ENCODE measurements at regions not wholly inside any gene's neighbourhood (a gene's known extent, or its start where the extent isn't known, plus 50 kb on each side); places are given as distances from the start of the nearest gene placed in this dataset.

DNA sequence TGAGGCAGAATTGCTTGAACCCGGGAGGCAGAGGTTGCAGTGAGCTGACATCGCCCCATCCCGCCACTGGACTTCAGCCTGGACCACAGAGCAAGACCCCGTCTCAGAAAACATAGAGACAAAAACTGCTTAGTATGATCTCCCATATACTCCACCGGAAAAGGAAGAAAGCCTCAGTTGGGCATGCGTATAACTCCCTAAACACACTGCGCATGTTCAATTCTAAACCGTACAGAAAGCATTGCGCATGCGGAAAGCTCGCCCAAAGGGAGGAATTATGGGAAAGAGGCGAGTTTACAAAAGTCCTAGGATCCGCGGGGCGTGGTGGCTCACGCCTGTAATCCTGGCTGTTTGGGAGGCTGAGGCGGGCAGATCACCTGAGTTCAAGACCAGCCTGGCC lies 312.7 kb upstream of the ERCC4 start:
- no peak overlapping the region for H2AFZ ChIP-seq (ENCODE audit: low read length)
- no peak overlapping the region for H3K4me3 ChIP-seq (ENCODE audit: low read depth, low read length, poor library complexity, severe bottlenecking)
- TF ChIP-seq, protein P1, sequence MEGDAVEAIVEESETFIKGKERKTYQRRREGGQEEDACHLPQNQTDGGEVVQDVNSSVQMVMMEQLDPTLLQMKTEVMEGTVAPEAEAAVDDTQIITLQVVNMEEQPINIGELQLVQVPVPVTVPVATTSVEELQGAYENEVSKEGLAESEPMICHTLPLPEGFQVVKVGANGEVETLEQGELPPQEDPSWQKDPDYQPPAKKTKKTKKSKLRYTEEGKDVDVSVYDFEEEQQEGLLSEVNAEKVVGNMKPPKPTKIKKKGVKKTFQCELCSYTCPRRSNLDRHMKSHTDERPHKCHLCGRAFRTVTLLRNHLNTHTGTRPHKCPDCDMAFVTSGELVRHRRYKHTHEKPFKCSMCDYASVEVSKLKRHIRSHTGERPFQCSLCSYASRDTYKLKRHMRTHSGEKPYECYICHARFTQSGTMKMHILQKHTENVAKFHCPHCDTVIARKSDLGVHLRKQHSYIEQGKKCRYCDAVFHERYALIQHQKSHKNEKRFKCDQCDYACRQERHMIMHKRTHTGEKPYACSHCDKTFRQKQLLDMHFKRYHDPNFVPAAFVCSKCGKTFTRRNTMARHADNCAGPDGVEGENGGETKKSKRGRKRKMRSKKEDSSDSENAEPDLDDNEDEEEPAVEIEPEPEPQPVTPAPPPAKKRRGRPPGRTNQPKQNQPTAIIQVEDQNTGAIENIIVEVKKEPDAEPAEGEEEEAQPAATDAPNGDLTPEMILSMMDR (conservative IDR thresholded peaks at IDR 0.05; ENCODE audit: low read length): no peak
- no peak for TF ChIP-seq EZH2phosphoT487 (IDR thresholded peaks at IDR 0.05; ENCODE audit: borderline replicate concordance, low read depth, low read length)
- no peak overlapping the region for H3K27ac ChIP-seq (ENCODE audit: low read depth, low read length, poor library complexity, severe bottlenecking)
- DNase-seq (ENCODE audit: low spot score): no peak
- no peaks in the 10 kb centered on the region for H3K36me3 ChIP-seq (ENCODE audit: insufficient read depth, low read length)
- no peaks in the 10 kb centered on the region for H4K20me1 ChIP-seq (ENCODE audit: insufficient read depth, low read length)
- ChIA-PET CTCF (ENCODE audit: unreplicated experiment) (no interaction called here), POLR2A (no interaction called here)
- BruUV-seq (replicated peaks): no TSS peak
- no peaks in the 10 kb centered on the region for H3K9me3 ChIP-seq (ENCODE audit: low read length)
- H3K4me1 ChIP-seq (ENCODE audit: insufficient read depth, low read length, poor library complexity, severe bottlenecking): no peaks in the 10 kb centered on the region
- H3K9me2 ChIP-seq (ENCODE audit: insufficient read depth, low read length): no peaks in the 10 kb centered on the region
- H3K79me2 ChIP-seq (ENCODE audit: insufficient read depth, low read depth, low read length): no peaks in the 10 kb centered on the region
- intact Hi-C loops (cut with micrococcal nuclease; ENCODE audit: unreplicated experiment): no loop called here
- H3K4me2 ChIP-seq (ENCODE audit: low read length): no peak overlapping the region

DNA sequence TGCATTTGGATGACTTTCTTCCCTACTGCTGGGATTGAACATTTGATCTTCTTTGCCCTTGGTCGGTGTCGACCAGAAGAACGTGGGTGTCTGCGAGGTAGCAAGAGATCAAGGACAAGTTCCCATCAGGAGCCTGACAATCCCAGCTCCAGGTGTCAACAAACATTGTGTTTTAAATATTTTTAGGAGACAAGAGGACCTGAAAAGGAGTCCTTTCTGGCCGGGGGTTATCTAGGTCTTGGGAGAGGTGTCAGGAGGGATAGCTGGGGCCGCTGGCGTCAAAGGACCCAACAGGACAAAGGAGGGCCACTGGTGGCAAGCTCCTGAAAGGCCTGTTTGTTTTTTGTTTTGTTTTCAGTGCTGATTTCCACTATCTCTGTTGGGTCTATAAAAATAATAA lies 308.4 kb upstream of the ERCC4 start:
- H4K20me1 ChIP-seq (ENCODE audit: insufficient read depth, low read length): no peaks in the 10 kb centered on the region
- intact Hi-C loops (cut with micrococcal nuclease; ENCODE audit: unreplicated experiment): no loop called here
- H3K79me2 ChIP-seq (ENCODE audit: insufficient read depth, low read depth, low read length): no peaks in the 10 kb centered on the region
- no peaks in the 10 kb centered on the region for H3K36me3 ChIP-seq (ENCODE audit: insufficient read depth, low read length)
- no peak for TF ChIP-seq EZH2phosphoT487 (IDR thresholded peaks at IDR 0.05; ENCODE audit: borderline replicate concordance, low read depth, low read length)
- TF ChIP-seq, protein P1 (conservative IDR thresholded peaks at IDR 0.05; ENCODE audit: low read length): no peak
- no peaks in the 10 kb centered on the region for H3K9me2 ChIP-seq (ENCODE audit: insufficient read depth, low read length)
- no peaks in the 10 kb centered on the region for H3K4me1 ChIP-seq (ENCODE audit: insufficient read depth, low read length, poor library complexity, severe bottlenecking)
- H3K4me3 ChIP-seq (ENCODE audit: low read depth, low read length, poor library complexity, severe bottlenecking): no peak overlapping the region
- H3K9me3 ChIP-seq (ENCODE audit: low read length): no peaks in the 10 kb centered on the region
- ChIA-PET POLR2A (no interaction called here), CTCF (ENCODE audit: unreplicated experiment) (no interaction called here)
- H3K4me2 ChIP-seq (ENCODE audit: low read length): no peak overlapping the region
- DNase-seq (ENCODE audit: low spot score): no peak
- no peak overlapping the region for H3K27ac ChIP-seq (ENCODE audit: low read depth, low read length, poor library complexity, severe bottlenecking)
- no TSS peak for BruUV-seq (replicated peaks)
- H2AFZ ChIP-seq (ENCODE audit: low read length): no peak overlapping the region

DNA sequence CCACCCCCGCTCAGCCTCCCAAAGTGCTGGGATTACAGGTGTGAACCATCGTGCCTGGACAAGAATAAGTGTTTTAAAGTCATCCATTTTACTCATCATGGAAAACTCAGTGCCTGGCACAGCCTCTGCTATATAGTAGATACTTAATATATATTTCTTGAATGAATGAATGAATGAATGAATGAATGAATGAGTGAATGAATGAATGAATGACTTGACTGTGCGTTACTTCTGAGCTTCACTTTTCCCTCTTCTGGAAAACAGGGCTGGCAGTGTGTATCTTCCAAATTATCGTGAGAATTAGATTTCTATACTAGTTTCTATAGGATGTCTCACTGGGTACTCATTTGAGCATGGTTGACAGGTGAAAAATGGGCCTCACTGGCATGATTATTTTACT lies 307.3 kb upstream of the ERCC4 start:
- H3K9me3 ChIP-seq (ENCODE audit: low read length): no peaks in the 10 kb centered on the region
- H4K20me1 ChIP-seq (ENCODE audit: insufficient read depth, low read length): no peaks in the 10 kb centered on the region
- no peak overlapping the region for H3K27ac ChIP-seq (ENCODE audit: low read depth, low read length, poor library complexity, severe bottlenecking)
- TF ChIP-seq, protein P1 (conservative IDR thresholded peaks at IDR 0.05; ENCODE audit: low read length): no peak
- TF ChIP-seq EZH2phosphoT487 (IDR thresholded peaks at IDR 0.05; ENCODE audit: borderline replicate concordance, low read depth, low read length): no peak
- H3K36me3 ChIP-seq (ENCODE audit: insufficient read depth, low read length): no peaks in the 10 kb centered on the region
- ChIA-PET POLR2A (interaction anchor here (0.6 kb wide), 1 partner anchor 35 kb away, joined by 3 read pairs; no protein-coding TSS in a partner anchor), CTCF (ENCODE audit: unreplicated experiment) (no interaction called here)
- intact Hi-C loops (cut with micrococcal nuclease; ENCODE audit: unreplicated experiment): no loop called here
- no peak overlapping the region for H3K4me2 ChIP-seq (ENCODE audit: low read length)
- no peaks in the 10 kb centered on the region for H3K9me2 ChIP-seq (ENCODE audit: insufficient read depth, low read length)
- H3K4me1 ChIP-seq (ENCODE audit: insufficient read depth, low read length, poor library complexity, severe bottlenecking): no peaks in the 10 kb centered on the region
- H3K79me2 ChIP-seq (ENCODE audit: insufficient read depth, low read depth, low read length): no peaks in the 10 kb centered on the region
- no peak overlapping the region for H2AFZ ChIP-seq (ENCODE audit: low read length)
- no TSS peak for BruUV-seq (replicated peaks)
- H3K4me3 ChIP-seq (ENCODE audit: low read depth, low read length, poor library complexity, severe bottlenecking): no peak overlapping the region
- no peak for DNase-seq (ENCODE audit: low spot score)

All from OCI-LY7 (cell line).